Left ventricle myocardium inferior (tissue), 1 donor: ENCODE measurements at regions not wholly inside any gene's neighbourhood (a gene's known extent, or its start where the extent isn't known, plus 50 kb on each side); places are given as distances from the start of the nearest gene placed in this dataset.

Source experiments
- DNase-seq: peaks from one replicate; pipeline ENCODE4 v3.0.0-alpha.2; 2020
- H3K27ac ChIP-seq: fragments of 200-600 bp; replicated peaks from 2 replicates; pipeline ENCODE4 v1.8.0; 2021
- H3K27me3 ChIP-seq: fragments of 200-600 bp; 2 replicates; pipeline ENCODE4 v1.8.0; 2021; ENCODE audit warnings: low read depth
- H3K36me3 ChIP-seq: fragments of 200-600 bp; 2 replicates; pipeline ENCODE4 v1.8.0; 2021
- H3K4me1 ChIP-seq: fragments of 200-600 bp; 2 replicates; pipeline ENCODE4 v1.8.0; 2021
- H3K4me3 ChIP-seq: fragments of 200-600 bp; 2 replicates; pipeline ENCODE4 v1.8.0; 2021; ENCODE audit warnings: mild to moderate bottlenecking, moderate library complexity
- H3K9me3 ChIP-seq: fragments of 200-600 bp; replicated peaks from 2 replicates; pipeline ENCODE4 v1.8.0; 2021
- intact Hi-C: fragments of 100-400 bp; cut with micrococcal nuclease; formaldehyde crosslinking; loops from one replicate; pipeline ENCODE4 v1.11.0; 2022
- TF ChIP-seq, protein P1 (sequence below): fragments of 200-600 bp; IDR thresholded peaks from 2 replicates; pipeline ENCODE4 v1.8.0; 2021; ENCODE audit warnings: antibody characterized with exemption, mild to moderate bottlenecking, borderline replicate concordance
- donor health status: DM: no; HTN: yes; CAD: no; lungs with severe emphysema.

DNA sequence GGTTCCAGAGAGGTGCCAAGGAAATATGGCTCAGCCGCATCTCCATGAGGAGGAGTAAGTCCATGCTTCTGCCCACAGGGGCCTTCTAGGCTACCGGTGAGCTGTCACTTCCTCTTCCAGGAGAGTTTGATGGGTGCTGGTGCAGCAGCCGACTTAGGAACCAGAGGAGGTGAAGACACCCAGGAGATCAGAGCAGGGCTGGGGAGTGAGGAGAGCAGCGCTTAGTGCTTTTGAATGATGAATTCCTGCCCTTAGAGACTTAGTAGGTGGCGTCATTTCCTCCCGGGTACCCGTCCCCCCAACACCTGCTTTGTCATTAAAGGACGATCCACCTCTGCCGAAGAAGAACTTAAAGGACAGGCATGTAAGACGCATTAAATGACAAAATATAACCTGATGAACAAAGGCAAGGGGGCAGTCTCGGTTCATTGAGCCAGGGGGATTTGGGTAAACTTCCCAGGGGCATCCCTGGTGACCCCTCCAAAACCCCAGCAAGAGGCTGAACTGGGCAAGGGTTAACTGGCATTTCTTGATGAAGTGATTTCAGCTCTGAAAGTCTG lies 67.6 kb downstream of the HES1 start:
- DNase-seq: no peak
- Histone ChIP-seq H3K4me1 (peaks cover 16% of the 10 kb centered on the region), H3K9me3 (no peaks in the 10 kb centered on the region), H3K27me3 (peaks cover 32% of the 10 kb centered on the region), H3K36me3 (no peaks in the 10 kb centered on the region), H3K4me3 (peak overlapping the region; percentile 51), H3K27ac (no peak overlapping the region)
- TF ChIP-seq, protein P1, sequence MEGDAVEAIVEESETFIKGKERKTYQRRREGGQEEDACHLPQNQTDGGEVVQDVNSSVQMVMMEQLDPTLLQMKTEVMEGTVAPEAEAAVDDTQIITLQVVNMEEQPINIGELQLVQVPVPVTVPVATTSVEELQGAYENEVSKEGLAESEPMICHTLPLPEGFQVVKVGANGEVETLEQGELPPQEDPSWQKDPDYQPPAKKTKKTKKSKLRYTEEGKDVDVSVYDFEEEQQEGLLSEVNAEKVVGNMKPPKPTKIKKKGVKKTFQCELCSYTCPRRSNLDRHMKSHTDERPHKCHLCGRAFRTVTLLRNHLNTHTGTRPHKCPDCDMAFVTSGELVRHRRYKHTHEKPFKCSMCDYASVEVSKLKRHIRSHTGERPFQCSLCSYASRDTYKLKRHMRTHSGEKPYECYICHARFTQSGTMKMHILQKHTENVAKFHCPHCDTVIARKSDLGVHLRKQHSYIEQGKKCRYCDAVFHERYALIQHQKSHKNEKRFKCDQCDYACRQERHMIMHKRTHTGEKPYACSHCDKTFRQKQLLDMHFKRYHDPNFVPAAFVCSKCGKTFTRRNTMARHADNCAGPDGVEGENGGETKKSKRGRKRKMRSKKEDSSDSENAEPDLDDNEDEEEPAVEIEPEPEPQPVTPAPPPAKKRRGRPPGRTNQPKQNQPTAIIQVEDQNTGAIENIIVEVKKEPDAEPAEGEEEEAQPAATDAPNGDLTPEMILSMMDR: no peak
- intact Hi-C loops: no loop called here

DNA sequence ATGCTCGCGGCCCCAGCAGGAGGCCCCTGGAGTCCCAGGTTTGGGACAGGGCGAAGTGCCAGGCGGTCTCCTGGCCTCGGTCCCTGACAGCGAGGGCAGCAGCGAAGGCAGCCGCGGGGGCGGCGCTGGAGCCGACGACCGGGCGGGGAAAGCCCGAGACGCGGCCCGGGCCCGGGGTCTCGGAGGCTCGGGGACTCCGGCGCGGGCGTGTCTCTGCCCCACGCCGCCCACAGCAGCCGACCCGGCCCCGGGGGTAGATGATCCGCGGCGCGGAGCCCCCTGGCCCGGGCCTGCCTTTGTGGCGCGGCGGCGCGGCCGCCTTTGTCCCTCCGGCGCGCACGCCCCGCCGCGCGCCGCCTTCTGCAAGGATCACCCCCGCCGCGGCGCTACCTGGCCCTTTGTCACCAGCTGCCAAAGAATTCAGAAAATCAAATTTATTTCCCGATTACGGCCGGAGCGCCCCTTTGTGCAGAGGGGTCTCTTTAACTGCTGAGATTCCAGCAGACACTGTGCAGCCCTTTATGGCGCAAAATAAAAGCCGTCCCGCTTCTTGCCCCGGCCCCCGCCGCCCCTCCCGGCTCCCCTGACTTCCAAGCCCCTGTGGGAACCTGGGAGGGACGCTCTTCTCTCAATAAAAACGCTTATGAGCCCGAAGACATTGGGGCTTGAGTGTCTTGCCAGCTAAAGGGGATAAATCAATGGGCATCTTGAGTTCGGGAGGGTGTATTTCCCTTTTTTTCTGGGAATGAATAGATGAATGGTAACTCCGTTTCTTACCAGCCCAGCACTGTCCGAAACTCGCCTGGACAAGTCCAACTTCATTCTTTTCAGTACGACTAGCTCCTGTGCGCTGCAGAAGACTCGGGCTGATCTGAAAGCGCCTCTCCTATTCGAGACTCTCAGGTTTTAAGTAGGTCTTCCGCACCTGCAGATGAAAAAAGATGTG lies 68.4 kb downstream of the HES1 start:
- peak overlapping the region; percentile 51 for H3K4me3 ChIP-seq
- H3K4me1 ChIP-seq: peaks cover 16% of the 10 kb centered on the region
- no peaks in the 10 kb centered on the region for H3K36me3 ChIP-seq
- no peak for DNase-seq
- peaks cover 32% of the 10 kb centered on the region for H3K27me3 ChIP-seq
- no peaks in the 10 kb centered on the region for H3K9me3 ChIP-seq
- TF ChIP-seq, protein P1: no peak
- no peak overlapping the region for H3K27ac ChIP-seq
- intact Hi-C loops: no loop called here

- H3K27me3 ChIP-seq: peaks cover 32% of the 10 kb centered on the region
- DNase-seq: no peak
- TF ChIP-seq, protein P1: no peak
- no peak overlapping the region for H3K4me3 ChIP-seq
- intact Hi-C loops: no loop called here
- H3K9me3 ChIP-seq: no peaks in the 10 kb centered on the region
- no peak overlapping the region for H3K27ac ChIP-seq
- H3K4me1 ChIP-seq: peaks cover 11% of the 10 kb centered on the region
- no peaks in the 10 kb centered on the region for H3K36me3 ChIP-seq
Measured at GRCh38 chr3:194205675-194206133, 69.8 kb downstream of the HES1 start.

- Histone ChIP-seq H3K27me3 (peaks cover 32% of the 10 kb centered on the region), H3K27ac (no peak overlapping the region), H3K4me1 (peaks cover 5% of the 10 kb centered on the region), H3K36me3 (no peaks in the 10 kb centered on the region), H3K4me3 (no peak overlapping the region), H3K9me3 (no peaks in the 10 kb centered on the region)
- TF ChIP-seq, protein P1: no peak
- peak; percentile 38 for DNase-seq
- intact Hi-C loops: no loop called here
Measured at GRCh38 chr3:194206320-194206719, 70.4 kb downstream of the HES1 start.

DNA sequence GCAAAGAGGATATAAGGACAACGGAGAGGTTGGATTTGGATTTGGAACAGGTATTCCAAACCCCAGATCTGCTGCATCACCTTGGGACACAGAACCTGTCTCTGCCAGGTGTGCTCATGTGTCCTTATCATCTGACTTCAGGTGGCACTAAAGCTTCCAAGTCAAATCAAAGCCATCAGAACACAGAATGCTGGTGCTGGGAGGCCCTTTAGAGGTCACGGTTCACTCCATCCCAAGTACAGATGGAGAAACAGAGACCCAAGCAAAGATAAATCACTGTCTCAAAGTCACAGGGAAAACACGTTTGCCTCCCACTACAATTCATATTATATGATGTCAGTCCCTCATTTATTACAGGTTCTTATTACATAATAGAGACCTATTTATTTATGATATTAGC lies 72.8 kb downstream of the HES1 start:
- intact Hi-C loops: no loop called here
- peaks cover 12% of the 10 kb centered on the region for H3K4me1 ChIP-seq
- H3K27ac ChIP-seq: no peak overlapping the region
- H3K9me3 ChIP-seq: no peaks in the 10 kb centered on the region
- H3K36me3 ChIP-seq: no peaks in the 10 kb centered on the region
- no peak overlapping the region for H3K4me3 ChIP-seq
- peaks cover 23% of the 10 kb centered on the region for H3K27me3 ChIP-seq
- DNase-seq: no peak
- TF ChIP-seq, protein P1: no peak
